SK-N-MC (cell line): ENCODE measurements at regions not wholly inside any gene's neighbourhood (a gene's known extent, or its start where the extent isn't known, plus 50 kb on each side); places are given as distances from the start of the nearest gene placed in this dataset.

ENCODE experiments used
- EZH2 ChIP-seq: fragments of 200-600 bp; sonication (generic); IDR thresholded peaks from one replicate; pipeline ENCODE4 v1.6.1; 2017; ENCODE audit warnings: antibody characterized with exemption
- FOXP2 ChIP-seq: optimal IDR thresholded peaks from 2 replicates; pipeline ENCODE3; 2011; ENCODE audit warnings: mild to moderate bottlenecking, moderate library complexity; ENCODE audit not compliant: insufficient read depth; ENCODE audit errors: extremely low read length, control extremely low read depth
- POLR2AphosphoS5 ChIP-seq: IDR thresholded peaks from 2 replicates; pipeline ENCODE4 v1.6.1; 2012; ENCODE audit warnings: mild to moderate bottlenecking, low read depth, low read length, borderline replicate concordance

DNA sequence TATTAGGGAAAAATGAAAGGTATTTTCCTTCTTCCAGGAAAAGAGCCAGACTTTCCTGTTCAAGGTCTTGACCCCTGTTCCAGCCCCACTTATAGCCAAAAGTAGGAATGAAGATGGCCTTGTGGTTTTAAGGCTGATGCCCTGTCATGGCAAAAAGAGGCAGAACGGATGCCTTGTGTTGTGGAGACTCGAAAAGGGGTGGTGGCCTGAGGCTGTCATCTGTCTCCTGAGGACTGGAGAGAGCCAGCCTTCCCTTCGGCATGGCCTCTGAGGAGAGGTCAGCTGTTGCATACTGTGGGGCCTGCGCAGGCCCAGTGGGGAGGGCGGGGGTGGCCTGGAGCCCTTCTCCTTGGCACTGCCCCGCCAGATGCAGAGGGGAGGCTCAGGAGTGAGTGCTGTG, 166.0 kb upstream of the EEPD1 start:
- TF ChIP-seq EZH2 = no peak
- no peak for TF ChIP-seq POLR2AphosphoS5
- TF ChIP-seq FOXP2 = no peak
